H9 (cell line): ENCODE measurements at regions not wholly inside any gene's neighbourhood (a gene's known extent, or its start where the extent isn't known, plus 50 kb on each side); places are given as distances from the start of the nearest gene placed in this dataset.

Experiments used
- DNase-seq: peaks from one replicate; pipeline ENCODE4 v3.0.0-alpha.2; 2017
- H2AFZ ChIP-seq: one replicate; pipeline ENCODE4 v1.6.1; 2013; ENCODE audit warnings: mild to moderate bottlenecking, low read length, control low read depth, moderate library complexity
- H2AK5ac ChIP-seq: 2 replicates; pipeline ENCODE4 v1.6.1; 2013; ENCODE audit warnings: low read length, control low read depth, mixed read lengths; ENCODE audit not compliant: insufficient read length
- H2BK120ac ChIP-seq: one replicate; pipeline ENCODE4 v1.6.1; 2013; ENCODE audit warnings: low read depth, mild to moderate bottlenecking, low read length, control low read depth, inconsistent platforms; ENCODE audit not compliant: poor library complexity, severe bottlenecking
- H2BK12ac ChIP-seq: 2 replicates; pipeline ENCODE4 v1.6.1; 2013; ENCODE audit warnings: low read length, control low read depth, mixed read lengths, low read depth; ENCODE audit not compliant: insufficient read length
- H2BK15ac ChIP-seq: 2 replicates; pipeline ENCODE4 v1.6.1; 2013; ENCODE audit warnings: low read depth, low read length, control low read depth
- H2BK20ac ChIP-seq: one replicate; pipeline ENCODE4 v1.6.1; 2013; ENCODE audit warnings: low read depth, mild to moderate bottlenecking, low read length, control low read depth, inconsistent platforms; ENCODE audit not compliant: poor library complexity, severe bottlenecking
- H2BK5ac ChIP-seq: 2 replicates; pipeline ENCODE4 v1.6.1; 2013; ENCODE audit warnings: low read length, control low read depth, mixed read lengths; ENCODE audit not compliant: insufficient read length
- H3K14ac ChIP-seq: 2 replicates; pipeline ENCODE4 v1.6.1; 2013; ENCODE audit warnings: low read length, control low read depth; ENCODE audit not compliant: insufficient read depth
- H3K18ac ChIP-seq: 2 replicates; pipeline ENCODE4 v1.6.1; 2013; ENCODE audit warnings: low read depth, mild to moderate bottlenecking, mixed read lengths, low read length, control low read depth; ENCODE audit not compliant: insufficient read length
- H3K23ac ChIP-seq: 2 replicates; pipeline ENCODE4 v1.6.1; 2013; ENCODE audit warnings: low read length, control low read depth, mixed read lengths, low read depth; ENCODE audit not compliant: insufficient read length
- H3K23me2 ChIP-seq: 2 replicates; pipeline ENCODE4 v1.6.1; 2013; ENCODE audit warnings: low read depth, mild to moderate bottlenecking, mixed read lengths, low read length, control low read depth; ENCODE audit not compliant: insufficient read length, poor library complexity, severe bottlenecking
- H3K27ac ChIP-seq: 2 replicates; pipeline ENCODE4 v1.5.1; 2013; ENCODE audit warnings: low read length, control low read depth, mixed read lengths, low read depth; ENCODE audit not compliant: insufficient read length
- H3K27me3 ChIP-seq: 2 replicates; pipeline ENCODE4 v1.6.1; 2013; ENCODE audit warnings: low read length, control low read depth, inconsistent platforms; ENCODE audit not compliant: insufficient read depth
- H3K4ac ChIP-seq: 2 replicates; pipeline ENCODE4 v1.6.1; 2013; ENCODE audit warnings: low read depth, mild to moderate bottlenecking, control low read depth, inconsistent platforms, low read length, moderate library complexity
- H3K4me1 ChIP-seq: 2 replicates; pipeline ENCODE4 v1.6.1; 2013; ENCODE audit warnings: low read length, control low read depth, inconsistent platforms; ENCODE audit not compliant: insufficient read depth
- H3K4me2 ChIP-seq: 2 replicates; pipeline ENCODE4 v1.6.1; 2013; ENCODE audit warnings: low read length, control low read depth, mixed read lengths; ENCODE audit not compliant: insufficient read length, insufficient read depth
- H3K56ac ChIP-seq: 2 replicates; pipeline ENCODE4 v1.6.1; 2013; ENCODE audit warnings: low read depth, mild to moderate bottlenecking, mixed read lengths, low read length, control low read depth; ENCODE audit not compliant: insufficient read length
- H3K79me1 ChIP-seq: 2 replicates; pipeline ENCODE4 v1.6.1; 2013; ENCODE audit warnings: low read depth, mild to moderate bottlenecking, moderate library complexity, low read length, control low read depth, inconsistent platforms; ENCODE audit not compliant: insufficient read depth, poor library complexity, severe bottlenecking
- H3K79me2 ChIP-seq: 2 replicates; pipeline ENCODE4 v1.6.1; 2013; ENCODE audit warnings: low read length, control low read depth, inconsistent platforms; ENCODE audit not compliant: insufficient read depth
- H3K9ac ChIP-seq: 2 replicates; pipeline ENCODE4 v1.6.1; 2013; ENCODE audit warnings: low read length, control low read depth, mixed read lengths; ENCODE audit not compliant: insufficient read length; ENCODE audit errors: extremely low read depth
- H3K9me3 ChIP-seq: one replicate; pipeline ENCODE4 v1.6.1; 2013; ENCODE audit warnings: low read depth, low read length, inconsistent platforms; ENCODE audit not compliant: control insufficient read depth
- H3T11ph ChIP-seq: one replicate; pipeline ENCODE4 v1.6.1; 2013; ENCODE audit warnings: mild to moderate bottlenecking, low read length, control low read depth, inconsistent platforms
- H4K20me1 ChIP-seq: one replicate; pipeline ENCODE4 v1.6.1; 2013; ENCODE audit not compliant: control insufficient read depth, insufficient read length, insufficient read depth
- H4K5ac ChIP-seq: 2 replicates; pipeline ENCODE4 v1.6.1; 2013; ENCODE audit warnings: low read depth, mild to moderate bottlenecking, mixed read lengths, low read length, control low read depth; ENCODE audit not compliant: insufficient read length
- H4K8ac ChIP-seq: replicated peaks from 2 replicates; pipeline ENCODE4 v1.6.1; 2013; ENCODE audit warnings: low read length, control low read depth, mixed read lengths, low read depth; ENCODE audit not compliant: insufficient read length
- H4K91ac ChIP-seq: 2 replicates; pipeline ENCODE4 v1.6.1; 2013; ENCODE audit warnings: low read depth, mild to moderate bottlenecking, moderate library complexity, mixed read lengths, low read length, control low read depth; ENCODE audit not compliant: insufficient read length
- H3K27ac Mint-ChIP-seq, 3 experiments: 2 replicates in 2 of 3; 3 replicates in 1 of 3; pipeline ENCODE4 v1.8.0; 2020 to 2021; ENCODE audit warnings: mixed read lengths in 3 of 3, mild to moderate bottlenecking in 1 of 3, moderate library complexity in 1 of 3
- H3K27me3 Mint-ChIP-seq: 2 replicates; pipeline ENCODE4 v1.8.0; 2021; ENCODE audit warnings: low read depth, mild to moderate bottlenecking, moderate library complexity, mixed read lengths
- H3K36me3 Mint-ChIP-seq, 3 experiments: 2 replicates in 2 of 3; 3 replicates in 1 of 3; pipeline ENCODE4 v1.8.0; 2020 to 2021; ENCODE audit warnings: low read depth in 3 of 3, mixed read lengths in 3 of 3; ENCODE audit not compliant: insufficient read depth in 1 of 3
- H3K4me1 Mint-ChIP-seq, 2 experiments: 2 replicates each; pipeline ENCODE4 v1.8.0; 2020; ENCODE audit warnings: mixed read lengths in 2 of 2
- H3K4me3 Mint-ChIP-seq, 2 experiments: 2 replicates in 1 of 2; 3 replicates in 1 of 2; pipeline ENCODE4 v1.8.0; 2020 to 2021; ENCODE audit warnings: mild to moderate bottlenecking in 2 of 2, mixed read lengths in 2 of 2, moderate library complexity in 1 of 2
- H3K9me3 Mint-ChIP-seq, 2 experiments: 2 replicates in 1 of 2; 3 replicates in 1 of 2; pipeline ENCODE4 v1.8.0; 2020; ENCODE audit warnings: mild to moderate bottlenecking in 2 of 2, mixed read lengths in 2 of 2, moderate library complexity in 1 of 2
- WGBS: extraction: QIAGEN DNeasy Blood & Tissue Kit; methylation state at CpG from one replicate; pipeline ENCODE4 v1.1.7; 2013; ENCODE audit warnings: missing lambda C conversion rate, low lambda C conversion rate, mixed read lengths; ENCODE audit not compliant: insufficient read length; ENCODE audit errors: extremely low coverage; 5-methylcytosine and 5-hydroxymethylcytosine counted together
- TF ChIP-seq, protein P1 (sequence below): fragments of 200-600 bp; sonication (generic); conservative IDR thresholded peaks from 3 replicates; pipeline ENCODE4 v1.8.0; 2021; ENCODE audit warnings: antibody characterized with exemption, mild to moderate bottlenecking

DNA sequence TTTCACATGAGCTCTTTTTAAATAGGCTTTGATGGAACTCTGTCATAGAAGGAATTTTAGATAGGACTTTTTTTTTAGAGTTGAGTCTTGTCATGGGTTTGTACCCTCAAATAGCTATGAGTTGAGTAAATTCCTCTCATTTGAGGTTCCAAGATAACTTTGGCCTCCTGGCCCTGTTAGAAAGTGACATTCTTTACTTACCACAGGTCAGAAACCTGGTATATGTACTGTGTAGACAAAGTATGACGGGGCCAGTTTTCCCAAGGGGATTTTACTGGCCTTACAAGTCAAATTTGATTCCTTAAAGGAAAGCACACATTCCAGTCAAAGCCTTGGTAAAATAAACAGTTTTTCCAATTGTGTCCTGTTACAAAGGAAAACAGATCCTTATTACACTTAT, 729.3 kb upstream of the LUZP2 start:
- H3K9ac ChIP-seq = no peak overlapping the region
- DNase-seq = no peak
- H2BK5ac ChIP-seq = no peak overlapping the region
- no peak overlapping the region for H2BK120ac ChIP-seq
- no peak overlapping the region for H3K27ac ChIP-seq
- Mint-ChIP-seq H3K27ac (no peak overlapping the region), H3K27me3 (no peaks in the 10 kb centered on the region), H3K4me3 (no peak overlapping the region), H3K36me3 (peaks cover 17 to 57% (median 48%) of the 10 kb centered on the region in 3 experiments), H3K9me3 (peaks cover 43 to 58% of the 10 kb centered on the region in 2 experiments), H3K4me1 (peaks cover 14 to 16% of the 10 kb centered on the region in 2 experiments)
- no peak overlapping the region for H3K18ac ChIP-seq
- no peaks in the 10 kb centered on the region for H4K20me1 ChIP-seq
- no CpG with 5 or more reads among the region's 1 CpG for WGBS
- peaks cover 14% of the 10 kb centered on the region for H3K9me3 ChIP-seq
- H3K14ac ChIP-seq = no peak overlapping the region
- no peaks in the 10 kb centered on the region for H3K4me1 ChIP-seq
- H2BK15ac ChIP-seq = no peak overlapping the region
- H2BK20ac ChIP-seq = no peak overlapping the region
- H3K23ac ChIP-seq = no peak overlapping the region
- no peaks in the 10 kb centered on the region for H3K79me1 ChIP-seq
- H3K23me2 ChIP-seq = no peaks in the 10 kb centered on the region
- H4K5ac ChIP-seq = no peak overlapping the region
- H3K4me2 ChIP-seq = no peak overlapping the region
- no peak overlapping the region for H3K4ac ChIP-seq
- no peaks in the 10 kb centered on the region for H3K27me3 ChIP-seq
- H3T11ph ChIP-seq = no peak overlapping the region
- H2AFZ ChIP-seq = no peak overlapping the region
- no peak overlapping the region for H3K56ac ChIP-seq
- no peak overlapping the region for H4K8ac ChIP-seq
- no peak overlapping the region for H4K91ac ChIP-seq
- H2BK12ac ChIP-seq = no peak overlapping the region
- no peaks in the 10 kb centered on the region; the same call in 1 of the 2 replicates for H3K79me2 ChIP-seq
- no peak overlapping the region for H2AK5ac ChIP-seq
- TF ChIP-seq, protein P1, sequence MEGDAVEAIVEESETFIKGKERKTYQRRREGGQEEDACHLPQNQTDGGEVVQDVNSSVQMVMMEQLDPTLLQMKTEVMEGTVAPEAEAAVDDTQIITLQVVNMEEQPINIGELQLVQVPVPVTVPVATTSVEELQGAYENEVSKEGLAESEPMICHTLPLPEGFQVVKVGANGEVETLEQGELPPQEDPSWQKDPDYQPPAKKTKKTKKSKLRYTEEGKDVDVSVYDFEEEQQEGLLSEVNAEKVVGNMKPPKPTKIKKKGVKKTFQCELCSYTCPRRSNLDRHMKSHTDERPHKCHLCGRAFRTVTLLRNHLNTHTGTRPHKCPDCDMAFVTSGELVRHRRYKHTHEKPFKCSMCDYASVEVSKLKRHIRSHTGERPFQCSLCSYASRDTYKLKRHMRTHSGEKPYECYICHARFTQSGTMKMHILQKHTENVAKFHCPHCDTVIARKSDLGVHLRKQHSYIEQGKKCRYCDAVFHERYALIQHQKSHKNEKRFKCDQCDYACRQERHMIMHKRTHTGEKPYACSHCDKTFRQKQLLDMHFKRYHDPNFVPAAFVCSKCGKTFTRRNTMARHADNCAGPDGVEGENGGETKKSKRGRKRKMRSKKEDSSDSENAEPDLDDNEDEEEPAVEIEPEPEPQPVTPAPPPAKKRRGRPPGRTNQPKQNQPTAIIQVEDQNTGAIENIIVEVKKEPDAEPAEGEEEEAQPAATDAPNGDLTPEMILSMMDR = no peak
